ENCODE measurements at regions not wholly inside any gene's neighbourhood (a gene's known extent, or its start where the extent isn't known, plus 50 kb on each side); places are given as distances from the start of the nearest gene placed in this dataset.
A peak's percentile ranks its signal among the peaks of the same experiment; 100 is the strongest.

DNA sequence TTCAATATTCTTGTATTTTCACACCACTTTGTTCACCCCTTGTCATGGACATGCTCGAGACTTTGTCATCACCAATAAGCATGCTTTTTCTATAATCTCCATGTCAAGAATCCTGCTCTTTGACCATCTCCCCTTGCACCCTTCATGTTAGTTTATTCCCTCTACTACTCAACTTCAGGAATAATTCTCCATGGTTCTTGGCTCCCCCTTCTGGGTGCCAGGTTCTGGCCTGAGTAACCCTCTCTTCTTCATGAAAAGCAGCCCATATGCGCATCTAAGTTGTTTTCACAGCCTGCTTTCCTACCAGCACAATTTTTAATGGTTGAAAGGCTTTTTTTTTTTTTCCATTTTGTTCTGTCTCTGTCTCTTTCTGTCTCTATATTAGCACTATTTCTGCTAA is 160.7 kb downstream of the LEPR start:
- TF ChIP-seq, protein P1, sequence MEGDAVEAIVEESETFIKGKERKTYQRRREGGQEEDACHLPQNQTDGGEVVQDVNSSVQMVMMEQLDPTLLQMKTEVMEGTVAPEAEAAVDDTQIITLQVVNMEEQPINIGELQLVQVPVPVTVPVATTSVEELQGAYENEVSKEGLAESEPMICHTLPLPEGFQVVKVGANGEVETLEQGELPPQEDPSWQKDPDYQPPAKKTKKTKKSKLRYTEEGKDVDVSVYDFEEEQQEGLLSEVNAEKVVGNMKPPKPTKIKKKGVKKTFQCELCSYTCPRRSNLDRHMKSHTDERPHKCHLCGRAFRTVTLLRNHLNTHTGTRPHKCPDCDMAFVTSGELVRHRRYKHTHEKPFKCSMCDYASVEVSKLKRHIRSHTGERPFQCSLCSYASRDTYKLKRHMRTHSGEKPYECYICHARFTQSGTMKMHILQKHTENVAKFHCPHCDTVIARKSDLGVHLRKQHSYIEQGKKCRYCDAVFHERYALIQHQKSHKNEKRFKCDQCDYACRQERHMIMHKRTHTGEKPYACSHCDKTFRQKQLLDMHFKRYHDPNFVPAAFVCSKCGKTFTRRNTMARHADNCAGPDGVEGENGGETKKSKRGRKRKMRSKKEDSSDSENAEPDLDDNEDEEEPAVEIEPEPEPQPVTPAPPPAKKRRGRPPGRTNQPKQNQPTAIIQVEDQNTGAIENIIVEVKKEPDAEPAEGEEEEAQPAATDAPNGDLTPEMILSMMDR (IDR thresholded peaks at IDR 0.05): peak in 10 of 12 donors; percentile 13 to 47 (median 26)
- no peak for TF ChIP-seq POLR2A (IDR thresholded peaks at IDR 0.05)

Measured in heart left ventricle (tissue), 13 donors.